SK-N-SH (cell line): ENCODE measurements at regions not wholly inside any gene's neighbourhood (a gene's known extent, or its start where the extent isn't known, plus 50 kb on each side); places are given as distances from the start of the nearest gene placed in this dataset.

Experiments used
- CTCF ChIA-PET: fragments of 300-600, 350-600 bp; formaldehyde crosslinking; extraction: SDS; loops from one replicate; lab custom pipeline; 2021; lab: Yijun Ruan, JAX
- POLR2A ChIA-PET: fragments of 350-600 bp; sonication (Branson Sonifier 250); formaldehyde crosslinking; extraction: SDS; loops from one replicate; lab custom pipeline; 2020; ENCODE audit warnings: antibody characterized with exemption, inconsistent platforms; lab: Yijun Ruan, JAX
- DNase-seq: peaks from one replicate; pipeline ENCODE4 v3.0.0; 2012
- H2AFZ ChIP-seq: fragments of 200-600 bp; sonication (generic); 2 replicates; pipeline ENCODE4 v1.8.1; 2016; ENCODE audit warnings: antibody characterized with exemption, mild to moderate bottlenecking, low read depth
- H3F3A ChIP-seq: fragments of 200-600 bp; sonication (generic); replicated peaks from 2 replicates; pipeline ENCODE3; 2016; ENCODE audit warnings: antibody characterized with exemption, mild to moderate bottlenecking; ENCODE audit not compliant: insufficient read depth
- H3K27ac ChIP-seq, 2 experiments: fragments of 200-500 bp in 1 of 2; fragments of 200-600 bp in 1 of 2; sonication (Bioruptor generic) in 1 of 2; sonication (generic), shearing (Covaris generic) in 1 of 2; 2 replicates each; pipeline versions ENCODE4 v1.5.1 to v1.6.1; 2014 to 2016; ENCODE audit warnings: low read depth in 2 of 2, inconsistent platforms in 1 of 2, low read length in 1 of 2, mild to moderate bottlenecking in 1 of 2, mixed read lengths in 1 of 2
- H3K27me3 ChIP-seq: fragments of 200-600 bp; sonication (generic), shearing (Covaris generic); 2 replicates; pipeline ENCODE4 v1.6.1; 2016; ENCODE audit warnings: mixed run types; ENCODE audit not compliant: insufficient read depth
- H3K36me3 ChIP-seq, 2 experiments: fragments of 200-500 bp in 1 of 2; fragments of 200-600 bp in 1 of 2; sonication (Bioruptor generic) in 1 of 2; sonication (generic) in 1 of 2; replicated peaks in 1 of 2; 2 replicates each; pipeline versions ENCODE3 to v1.5.1; 2014 to 2016; ENCODE audit warnings: low read length in 1 of 2, mild to moderate bottlenecking in 1 of 2; ENCODE audit not compliant: insufficient read depth in 2 of 2, control insufficient read depth in 1 of 2
- H3K4me1 ChIP-seq, 2 experiments: fragments of 200-500 bp in 1 of 2; fragments of 200-600 bp in 1 of 2; sonication (Bioruptor generic) in 1 of 2; sonication (generic), shearing (Covaris generic) in 1 of 2; 2 replicates each; pipeline versions ENCODE4 v1.5.1 to v1.6.1; 2014 to 2016; ENCODE audit warnings: low read depth in 1 of 2, low read length in 1 of 2, mixed run types in 1 of 2; ENCODE audit not compliant: insufficient read depth in 2 of 2, control insufficient read depth in 1 of 2
- H3K4me2 ChIP-seq: fragments of 200-600 bp; sonication (generic), shearing (Covaris generic); 2 replicates; pipeline ENCODE4 v1.6.1; 2017; ENCODE audit warnings: mixed run types
- H3K4me3 ChIP-seq, 2 experiments: fragments of 200-500 bp in 1 of 2; fragments of 200-600 bp in 1 of 2; sonication (Bioruptor generic) in 1 of 2; sonication (generic), shearing (Covaris generic) in 1 of 2; 2 replicates each; pipeline versions ENCODE4 v1.5.1 to v1.8.1; 2014 to 2016; ENCODE audit warnings: low read depth in 2 of 2, inconsistent platforms in 1 of 2, low read length in 1 of 2, mild to moderate bottlenecking in 1 of 2, mixed read lengths in 1 of 2, moderate library complexity in 1 of 2
- H3K79me2 ChIP-seq: fragments of 200-600 bp; sonication (generic); 2 replicates; pipeline ENCODE4 v1.8.1; 2017; ENCODE audit warnings: mild to moderate bottlenecking; ENCODE audit not compliant: insufficient read depth
- H3K9ac ChIP-seq: fragments of 200-600 bp; sonication (generic); 2 replicates; pipeline ENCODE4 v1.6.1; 2017; ENCODE audit warnings: mixed run types
- H3K9me2 ChIP-seq: fragments of 200-600 bp; sonication (generic); 2 replicates; pipeline ENCODE4 v1.6.1; 2017; ENCODE audit warnings: mixed run types
- H3K9me3 ChIP-seq: fragments of 200-600 bp; sonication (generic); 2 replicates; pipeline ENCODE4 v1.6.1; 2017; ENCODE audit warnings: mixed run types, mild to moderate bottlenecking, moderate library complexity
- H4K20me1 ChIP-seq: fragments of 200-600 bp; sonication (generic); 2 replicates; pipeline ENCODE4 v1.6.1; 2017; ENCODE audit warnings: mild to moderate bottlenecking, mixed run types; ENCODE audit not compliant: insufficient read depth
- CTCF ChIP-seq: fragments of 200-600 bp; sonication (generic); IDR thresholded peaks from 2 replicates; pipeline ENCODE4 v1.6.1; 2017; ENCODE audit warnings: antibody characterized with exemption, mild to moderate bottlenecking, moderate library complexity
- ELF1 ChIP-seq: IDR thresholded peaks from 2 replicates; pipeline ENCODE4 v1.4.0; 2012
- FOXJ3 ChIP-seq: sonication (generic); formaldehyde crosslinking; IDR thresholded peaks from 2 replicates; pipeline ENCODE4 v1.5.1; 2020; ENCODE audit warnings: mild to moderate bottlenecking, missing genetic modification reagents
- FOXM1 ChIP-seq: IDR thresholded peaks from 2 replicates; pipeline ENCODE4 v1.4.0; 2012; ENCODE audit warnings: low read depth, mild to moderate bottlenecking
- GABPA ChIP-seq: IDR thresholded peaks from 2 replicates; pipeline ENCODE4 v1.4.0; 2012; ENCODE audit warnings: low read depth, mild to moderate bottlenecking
- GATA2 ChIP-seq: sonication (generic); formaldehyde crosslinking; IDR thresholded peaks from 2 replicates; pipeline ENCODE4 v1.5.0; 2020; ENCODE audit warnings: mild to moderate bottlenecking, missing genetic modification reagents
- MEF2A ChIP-seq: IDR thresholded peaks from 2 replicates; pipeline ENCODE4 v1.4.0; 2012; ENCODE audit warnings: low read depth, borderline replicate concordance
- NFIC ChIP-seq: IDR thresholded peaks from 2 replicates; pipeline ENCODE4 v1.4.0; 2012; ENCODE audit warnings: borderline replicate concordance
- PBX3 ChIP-seq: IDR thresholded peaks from 2 replicates; pipeline ENCODE4; 2012
- TAF1 ChIP-seq: IDR thresholded peaks from 2 replicates; pipeline ENCODE4 v1.6.1; 2012; ENCODE audit warnings: low read depth, mild to moderate bottlenecking, low read length, moderate library complexity, borderline replicate concordance
- ZBTB33 ChIP-seq: IDR thresholded peaks from 2 replicates; pipeline ENCODE4 v1.4.0; 2012; ENCODE audit warnings: low read depth, borderline replicate concordance
- WGBS: methylation state at CpG from one replicate; pipeline ENCODE4 v1.1.6; 2017; ENCODE audit warnings: low lambda C conversion rate; 5-methylcytosine and 5-hydroxymethylcytosine counted together

DNA sequence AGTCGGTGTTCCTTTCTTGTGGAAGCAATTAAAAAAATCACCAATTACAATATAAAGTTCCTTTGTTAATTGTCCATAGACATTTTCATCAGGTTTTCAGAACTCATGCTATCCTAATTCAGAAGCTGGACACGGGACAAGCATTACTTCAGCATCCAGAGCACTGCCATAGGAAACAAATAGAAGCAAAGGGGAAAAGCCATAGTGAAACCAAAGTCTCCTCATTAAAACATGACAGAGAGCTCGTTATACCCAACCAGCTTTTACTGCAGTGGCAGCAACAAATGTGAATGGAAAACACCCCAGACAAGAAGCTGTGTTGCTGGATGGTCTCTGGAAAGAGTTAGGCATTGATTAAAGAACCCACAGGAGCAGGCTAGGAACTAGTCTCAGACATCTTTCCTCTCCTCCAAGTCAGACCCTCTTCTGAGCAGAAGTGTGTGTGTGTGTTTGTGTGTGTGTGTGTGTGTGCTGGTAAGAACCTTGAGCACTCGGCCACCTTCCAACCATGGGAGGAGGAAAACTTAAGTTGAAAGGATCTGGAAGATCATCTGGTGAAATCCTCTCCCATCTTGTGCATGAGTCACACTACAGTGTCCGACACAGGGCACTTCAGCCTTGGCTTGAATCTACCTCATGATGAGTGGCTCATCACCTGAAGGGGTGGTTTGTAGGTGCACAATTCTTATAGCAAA is 162.6 kb upstream of the ADAMTS16 start:
- Histone ChIP-seq H3F3A (no peaks in the 10 kb centered on the region), H3K4me1 (no peaks in the 10 kb centered on the region), H3K27ac (no peak overlapping the region), H2AFZ (no peak overlapping the region), H3K9me2 (no peaks in the 10 kb centered on the region), H3K27me3 (no peaks in the 10 kb centered on the region), H3K79me2 (no peaks in the 10 kb centered on the region), H3K4me3 (no peak overlapping the region), H4K20me1 (no peaks in the 10 kb centered on the region), H3K36me3 (no peaks in the 10 kb centered on the region), H3K9me3 (no peaks in the 10 kb centered on the region), H3K9ac (no peak overlapping the region), H3K4me2 (no peak overlapping the region)
- POLR2A ChIA-PET, result no interaction called here
- 19% methylated on average over 5 of the region's 5 CpGs for WGBS
- no peak for DNase-seq
- CTCF ChIA-PET, result interaction anchor here (0.6 kb wide), 1 partner anchor 94 kb away, joined by 3 read pairs; no protein-coding TSS in a partner anchor
- TF ChIP-seq GATA2 (CRISPR knock-in tag), result no peak
- TF ChIP-seq TAF1, result no peak
- TF ChIP-seq ZBTB33, result no peak
- TF ChIP-seq PBX3, result no peak
- TF ChIP-seq FOXJ3 (CRISPR knock-in tag), result no peak

DNA sequence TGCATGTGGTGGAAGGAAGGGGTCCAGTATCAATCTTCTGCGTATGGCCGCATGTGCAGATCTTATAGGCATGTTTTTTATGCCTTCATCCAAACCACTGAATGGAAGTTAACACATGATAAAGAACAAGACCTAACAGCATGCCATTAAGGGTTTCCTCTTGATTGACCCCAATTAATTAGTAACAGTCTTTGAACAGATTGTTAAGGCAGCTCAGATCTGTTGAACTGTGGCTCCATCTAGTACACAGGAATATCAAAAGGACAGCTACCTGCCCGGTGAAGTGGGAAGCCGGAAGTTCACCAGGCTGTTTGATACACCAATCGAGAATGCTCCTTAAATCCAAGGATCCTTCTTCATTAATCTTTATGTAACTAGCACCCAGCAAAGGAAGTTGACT is 159.9 kb upstream of the ADAMTS16 start:
- no peak overlapping the region for H2AFZ ChIP-seq
- no peaks in the 10 kb centered on the region for H3K9me2 ChIP-seq
- H3K36me3 ChIP-seq, result no peaks in the 10 kb centered on the region
- H3K27ac ChIP-seq, result no peak overlapping the region
- WGBS, result 55% methylated on average over 5 of the region's 5 CpGs
- no peak overlapping the region for H3K4me2 ChIP-seq
- no peak overlapping the region for H3K4me3 ChIP-seq
- POLR2A ChIA-PET, result no interaction called here
- H4K20me1 ChIP-seq, result no peaks in the 10 kb centered on the region
- H3K27me3 ChIP-seq, result no peaks in the 10 kb centered on the region
- no peaks in the 10 kb centered on the region for H3F3A ChIP-seq
- H3K4me1 ChIP-seq, result no peaks in the 10 kb centered on the region
- DNase-seq, result no peak
- TF ChIP-seq CTCF, result no peak
- no peak for TF ChIP-seq ELF1
- TF ChIP-seq GABPA, result no peak
- TF ChIP-seq NFIC, result no peak
- no peak for TF ChIP-seq TAF1
- TF ChIP-seq MEF2A, result no peak
- no peak for TF ChIP-seq FOXM1
- no peaks in the 10 kb centered on the region for H3K79me2 ChIP-seq
- no peak overlapping the region for H3K9ac ChIP-seq
- H3K9me3 ChIP-seq, result no peaks in the 10 kb centered on the region
- CTCF ChIA-PET, result no interaction called here
